ENCODE measurements at regions not wholly inside any gene's neighbourhood (a gene's known extent, or its start where the extent isn't known, plus 50 kb on each side); places are given as distances from the start of the nearest gene placed in this dataset.

DNA sequence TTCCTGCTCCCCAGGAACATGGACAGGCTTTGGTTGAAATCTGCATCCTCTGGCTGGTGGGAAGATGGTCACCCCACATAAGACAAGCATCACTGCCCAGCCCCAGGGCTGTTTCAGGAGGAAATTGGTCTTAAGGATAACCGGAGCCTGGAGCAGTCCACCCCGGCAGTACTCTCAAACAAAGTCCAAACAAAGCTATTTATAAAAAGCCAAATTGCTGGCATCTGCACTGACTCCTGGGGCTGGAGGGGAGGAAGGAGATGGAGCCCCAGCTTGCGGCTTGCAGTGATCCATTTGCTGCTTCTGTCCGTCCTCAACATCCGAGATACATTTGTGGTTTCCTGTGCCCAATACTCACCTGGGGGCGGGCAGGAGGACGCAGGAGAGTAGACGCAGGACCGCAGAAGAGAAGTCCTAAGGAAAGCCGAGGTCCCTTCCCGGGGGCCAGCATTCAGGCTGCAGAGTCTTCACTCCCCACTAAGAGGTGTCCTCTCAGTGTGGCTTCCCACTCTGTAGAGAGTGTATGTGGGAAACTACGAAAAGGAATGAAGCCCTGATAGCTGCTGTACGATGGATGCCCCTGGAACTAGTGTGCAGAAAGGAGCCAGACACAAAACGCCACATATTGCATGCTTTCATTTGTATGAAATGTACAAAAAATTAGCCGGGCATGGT is 107.3 kb upstream of the FGF3 start:
- peak in 3 of 10 donors; percentile 2 to 34 (median 29) for DNase-seq
- intact Hi-C loops (cut with DNase I): no loop called here

DNA sequence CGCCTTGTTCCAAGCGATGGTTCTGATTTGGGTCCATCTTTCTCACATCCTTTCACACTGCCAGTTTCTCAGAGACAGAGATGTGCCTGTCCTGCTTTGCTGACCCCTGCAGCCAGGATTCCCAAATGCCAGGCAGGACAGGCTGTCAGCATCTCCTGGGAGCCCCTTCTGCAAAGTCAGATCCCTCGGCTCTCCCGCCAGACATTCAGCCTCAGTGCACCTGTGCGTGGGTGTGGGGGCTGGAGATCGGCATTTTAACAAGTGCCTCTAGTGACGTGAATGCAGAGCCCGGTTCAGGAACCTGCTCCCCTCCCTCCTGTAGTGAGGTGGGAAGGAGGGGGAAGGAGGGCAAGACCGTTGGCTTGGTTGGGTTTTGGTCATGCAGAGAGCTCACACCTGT is 108.9 kb upstream of the FGF3 start:
- DNase-seq: peak in 2 of 10 donors; percentile 49 to 62
- intact Hi-C loops (cut with DNase I): no loop called here

DNA sequence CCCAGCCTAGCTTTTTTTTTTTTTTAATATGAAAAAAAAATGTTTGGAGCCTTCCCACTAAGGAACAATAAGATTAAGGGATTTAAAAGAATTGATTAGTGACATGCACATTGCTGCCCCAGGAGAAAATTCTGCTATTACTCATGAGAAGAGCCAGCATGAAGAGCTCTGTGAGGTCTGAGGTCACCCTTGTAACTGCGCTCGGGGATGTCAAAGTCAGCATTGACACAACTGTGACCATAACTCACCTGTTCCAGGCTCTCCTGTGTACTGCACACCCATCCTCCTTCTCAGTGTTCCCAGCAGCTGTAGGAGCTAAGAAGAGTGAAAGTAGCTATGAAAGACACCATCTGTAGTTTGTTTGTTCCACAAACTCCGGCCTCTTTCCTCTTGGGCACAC is 109.8 kb upstream of the FGF3 start:
- intact Hi-C loops (cut with DNase I): no loop called here
- no peak for DNase-seq

DNA sequence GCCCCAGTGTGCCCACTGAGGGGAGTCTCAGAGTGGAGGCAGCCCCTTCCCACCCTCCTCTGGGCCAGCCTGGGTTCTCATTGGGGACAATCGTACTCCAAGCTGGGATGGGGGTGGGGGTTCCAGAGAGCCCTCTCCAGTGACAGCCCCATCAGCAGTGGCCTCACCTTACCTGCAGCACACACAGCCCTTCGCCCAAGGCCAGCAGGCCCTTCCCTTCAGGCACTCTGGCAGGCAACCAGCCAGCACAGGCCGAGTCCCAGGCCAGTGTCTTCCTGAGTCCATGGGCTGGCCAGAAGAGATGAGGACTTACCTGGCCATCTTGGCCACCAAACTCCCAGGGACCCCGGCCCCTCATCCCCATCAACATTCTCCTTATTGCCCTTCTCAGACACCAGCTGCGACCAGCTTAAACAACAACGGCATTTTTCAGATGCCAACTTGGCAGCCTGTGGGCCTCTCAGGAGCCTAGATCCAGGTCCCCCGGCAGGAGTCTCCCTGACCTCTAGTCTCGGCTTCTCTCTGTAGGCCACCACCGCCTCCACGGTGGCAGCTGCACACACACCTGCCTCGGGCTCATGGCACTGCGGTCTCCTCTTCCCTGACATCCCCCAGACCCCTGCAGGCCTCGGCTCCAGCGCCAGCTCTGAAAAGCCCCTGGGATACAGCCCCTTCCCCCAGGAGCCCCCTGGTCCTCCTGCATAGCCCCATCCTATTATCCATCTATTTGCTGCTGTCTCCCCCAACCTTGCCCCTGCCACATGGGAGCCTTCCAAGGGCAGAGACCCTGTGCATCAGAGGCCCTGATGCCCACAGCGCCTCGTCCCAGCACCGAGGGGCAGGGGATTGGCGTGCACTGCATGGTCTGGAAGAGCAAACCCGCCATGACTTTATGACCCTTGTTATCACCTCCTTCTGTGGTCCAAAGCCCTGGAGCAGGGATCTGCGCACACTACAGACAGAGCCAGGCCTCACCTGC is 111.2 kb upstream of the FGF3 start:
- DNase-seq: peak in 3 of 10 donors; percentile 22 to 74 (median 65)
- intact Hi-C loops (cut with DNase I): no loop called here

DNA sequence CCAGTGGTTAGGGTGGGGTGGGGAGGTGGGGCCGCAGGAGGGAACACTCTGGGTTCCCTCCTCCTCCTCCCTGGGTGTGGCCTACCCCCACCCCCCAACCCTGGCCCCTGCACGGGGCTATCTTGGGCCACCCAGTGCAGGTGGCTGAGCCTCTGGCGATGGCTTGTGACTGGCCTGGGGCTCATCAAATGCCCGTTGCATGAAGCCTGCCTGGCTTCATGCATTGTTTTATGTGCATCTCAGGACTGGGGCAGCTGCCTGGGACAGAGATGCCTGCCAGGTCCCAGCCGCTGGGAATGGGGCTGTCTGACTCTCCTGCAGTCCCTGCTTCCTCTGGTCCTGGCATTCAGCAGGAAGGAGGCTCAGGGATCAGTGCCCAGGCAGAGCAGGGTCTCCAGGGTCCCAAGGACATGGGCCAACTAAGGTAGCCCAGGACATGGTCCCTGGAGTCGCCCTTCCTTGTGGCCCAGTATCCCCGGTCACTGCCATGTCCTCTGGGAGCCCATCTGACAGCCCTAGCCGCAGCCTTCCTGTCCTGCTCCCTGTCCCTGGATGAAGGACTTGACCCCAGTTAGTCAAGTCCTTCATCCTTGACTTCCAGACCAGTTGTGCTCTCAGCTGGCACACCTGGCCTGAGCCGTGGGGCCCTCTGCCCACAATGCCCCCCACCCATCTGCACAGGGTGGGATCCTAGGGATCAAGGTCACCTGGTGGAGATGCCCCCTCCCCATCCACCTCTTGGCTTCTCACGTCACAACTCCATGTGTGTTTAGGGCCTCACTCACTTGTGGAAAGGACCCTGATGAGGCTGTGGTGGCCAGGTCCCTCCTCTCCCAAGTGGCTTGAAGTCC is 112.1 kb upstream of the FGF3 start:
- intact Hi-C loops (cut with DNase I): no loop called here

DNA sequence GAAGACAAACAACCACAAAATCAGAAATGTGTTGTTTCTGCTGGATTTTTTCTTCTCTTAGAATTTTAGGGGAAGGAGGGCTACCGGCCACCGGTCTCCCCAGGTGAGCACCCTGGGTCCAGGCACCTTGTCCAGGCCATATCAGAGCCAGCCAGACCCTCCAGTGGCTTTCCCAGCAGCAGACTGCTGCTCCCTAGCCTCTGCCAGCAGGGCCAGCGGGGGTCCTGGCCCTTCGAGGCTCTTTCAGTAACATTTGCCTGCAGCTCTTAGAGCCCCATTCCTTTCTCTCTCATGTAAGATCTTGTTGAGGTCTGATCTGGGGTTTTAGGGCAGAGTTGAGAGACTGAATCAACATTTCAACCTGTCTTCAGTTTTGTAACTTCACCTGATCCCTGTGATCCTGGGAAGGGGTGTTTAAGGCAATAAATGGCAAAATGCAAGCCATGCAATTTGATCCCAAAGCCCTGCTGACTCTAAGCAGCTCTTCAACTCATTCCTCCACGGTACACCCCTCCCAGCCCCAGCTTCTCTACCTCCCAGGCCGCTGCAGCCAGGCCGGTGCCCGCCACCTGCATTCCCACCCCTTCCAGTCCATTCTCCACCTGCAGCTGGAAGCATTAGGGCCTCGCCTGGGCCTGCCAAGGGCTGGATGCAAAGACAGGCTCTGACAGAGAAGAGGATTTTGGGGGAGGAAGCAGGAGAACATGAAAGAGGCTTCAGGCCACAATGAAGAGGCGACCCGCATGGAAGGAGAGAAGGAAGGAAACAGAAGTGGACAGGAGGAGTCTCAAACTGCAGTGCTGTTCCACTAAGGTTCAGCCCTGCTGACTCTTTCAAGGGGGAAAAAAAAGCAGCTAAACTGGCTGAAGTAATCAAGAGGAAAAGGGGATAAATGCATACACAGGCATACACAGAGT is 113.0 kb upstream of the FGF3 start:
- DNase-seq: peak in 3 of 10 donors; percentile 4 to 63 (median 55)
- intact Hi-C loops (cut with DNase I): no loop called here

More for the DNA sequence above, 112.1 kb upstream of the FGF3 start:
- DNase-seq: peak in 3 of 10 donors; percentile 5 to 44 (median 35)

DNA sequence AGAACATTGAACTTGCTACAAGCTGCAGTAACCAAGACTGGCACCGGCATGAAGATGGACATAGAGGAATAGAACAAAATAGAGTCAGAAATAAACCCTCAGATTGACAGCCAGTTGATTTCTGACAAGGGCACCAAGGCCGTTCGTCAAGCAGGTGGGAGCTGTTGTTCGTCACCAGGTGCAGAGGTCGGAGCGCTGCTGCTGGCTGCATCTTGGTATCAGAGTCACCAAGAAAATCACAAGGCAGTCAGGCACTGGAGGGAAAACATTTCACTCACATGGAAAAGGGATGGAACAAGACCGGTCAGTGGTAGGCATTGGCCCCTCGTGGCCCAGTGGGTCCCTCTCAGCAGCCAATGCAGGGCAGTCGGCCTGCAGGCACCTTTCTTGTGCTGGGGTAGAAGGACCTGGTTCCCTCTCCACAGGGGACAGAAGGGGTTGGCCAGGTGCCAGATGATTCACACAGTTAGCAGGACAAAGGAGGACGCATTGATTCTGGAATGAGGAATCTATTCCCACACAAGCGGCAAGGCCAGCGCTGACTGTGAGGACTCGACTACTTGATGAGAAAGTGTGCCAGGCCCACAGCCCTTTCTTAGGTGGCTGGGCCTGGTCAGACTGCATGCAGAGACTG is 115.8 kb upstream of the FGF3 start:
- intact Hi-C loops (cut with DNase I): no loop called here
- peak in 2 of 10 donors; percentile 39 to 49 for DNase-seq

DNA sequence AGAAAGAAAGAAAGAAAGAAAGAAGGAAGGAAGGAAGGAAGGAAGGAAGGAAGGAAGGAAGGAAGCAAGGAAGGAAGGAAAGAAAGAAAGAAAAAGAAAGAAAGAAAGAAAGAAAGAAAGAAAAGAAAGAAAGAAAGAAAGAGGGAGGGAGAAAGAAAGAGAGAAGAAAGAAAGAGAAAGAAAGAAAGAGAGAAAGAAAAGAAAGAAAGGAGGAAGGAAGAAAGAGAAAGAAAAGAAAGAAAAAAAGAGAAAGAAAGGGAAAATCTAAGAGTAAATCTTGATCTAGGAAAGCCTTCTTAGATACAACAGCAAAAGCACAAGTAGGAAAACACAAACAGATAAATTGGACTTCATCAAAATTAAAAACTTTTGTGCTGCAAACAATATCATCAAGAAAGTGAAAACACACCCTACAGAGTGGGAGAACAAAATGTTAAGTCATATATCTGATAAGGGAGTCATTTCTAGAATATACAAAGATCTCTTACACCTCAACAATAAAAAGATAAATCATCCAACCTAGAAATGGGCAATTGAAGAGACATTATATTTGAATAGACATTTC is 116.8 kb upstream of the FGF3 start:
- intact Hi-C loops (cut with DNase I): no loop called here
- no peak for DNase-seq

DNA sequence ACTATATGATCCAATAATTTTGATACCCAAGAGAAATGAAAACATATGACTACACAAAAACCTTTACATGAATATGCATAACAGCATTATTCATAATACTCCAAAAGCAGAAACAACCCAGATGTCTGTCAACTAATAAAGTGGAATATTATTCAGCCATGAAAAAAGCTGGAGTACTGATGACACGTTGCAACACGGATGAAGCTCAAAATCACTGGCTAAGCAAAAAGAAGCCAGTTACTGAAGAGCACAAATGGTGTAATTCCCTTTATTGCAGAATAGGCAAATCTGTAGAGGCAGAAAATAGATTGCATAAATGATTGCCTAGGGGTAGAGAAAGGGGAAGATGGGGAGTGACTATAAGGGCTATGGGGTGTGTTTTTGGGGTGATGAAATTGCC is 117.6 kb upstream of the FGF3 start:
- no peak for DNase-seq
- intact Hi-C loops (cut with DNase I): no loop called here

DNA sequence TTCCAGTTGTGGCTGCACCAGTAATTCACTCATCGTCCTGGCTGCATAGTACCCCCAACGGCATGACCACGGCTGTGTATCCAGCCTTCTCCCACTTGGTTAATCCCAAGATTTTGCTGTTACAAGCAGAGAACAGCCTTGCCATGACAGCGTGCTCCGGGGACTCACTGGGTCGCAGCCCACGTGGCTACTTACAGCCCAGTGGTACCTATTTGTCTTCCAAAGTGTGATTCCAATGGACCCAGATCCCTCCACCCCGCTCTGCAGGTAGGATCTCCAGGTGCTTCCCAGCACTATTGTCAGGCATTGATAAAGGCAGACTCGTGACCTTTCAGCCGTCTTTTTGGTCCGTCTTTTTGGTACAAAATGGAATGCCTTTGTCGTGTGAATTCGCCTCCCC is 119.0 kb upstream of the FGF3 start:
- intact Hi-C loops (cut with DNase I): no loop called here
- no peak for DNase-seq

DNA sequence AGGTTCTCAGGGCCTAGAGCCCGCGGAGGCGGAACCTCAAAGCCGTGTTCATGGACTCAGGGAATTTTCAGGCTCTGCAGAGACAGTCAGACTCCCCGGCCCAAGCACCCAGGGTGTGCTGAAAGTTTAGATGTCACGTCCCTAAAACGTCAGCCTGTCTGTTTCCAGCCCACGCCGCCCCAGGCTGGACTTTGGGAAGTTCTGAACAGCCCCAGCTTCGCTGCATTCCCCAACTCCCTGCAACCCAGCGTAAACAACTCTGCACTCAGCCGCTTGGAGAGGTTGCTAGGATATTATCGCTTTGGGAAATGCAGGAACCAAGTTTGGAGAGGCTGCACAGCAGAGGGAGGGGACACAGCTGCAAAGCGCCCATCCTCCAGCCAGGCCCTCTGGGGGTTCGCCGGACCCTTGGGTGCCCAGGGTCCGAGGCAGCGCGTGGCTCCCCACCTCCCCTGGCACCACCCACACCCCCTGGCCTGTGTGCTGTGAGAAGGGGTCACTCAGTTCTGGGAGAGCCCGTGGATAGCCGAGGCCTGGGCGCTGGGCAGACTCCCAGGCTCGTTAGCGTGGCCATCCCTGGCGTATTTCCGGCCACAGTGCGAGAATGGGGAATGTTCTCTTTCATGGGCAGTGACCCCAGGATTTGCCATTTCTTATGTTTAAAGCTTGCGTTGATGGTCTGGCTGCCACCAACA is 120.5 kb upstream of the FGF3 start:
- DNase-seq: peak in 2 of 10 donors; percentile 48 to 67
- intact Hi-C loops (cut with DNase I): no loop called here

DNA sequence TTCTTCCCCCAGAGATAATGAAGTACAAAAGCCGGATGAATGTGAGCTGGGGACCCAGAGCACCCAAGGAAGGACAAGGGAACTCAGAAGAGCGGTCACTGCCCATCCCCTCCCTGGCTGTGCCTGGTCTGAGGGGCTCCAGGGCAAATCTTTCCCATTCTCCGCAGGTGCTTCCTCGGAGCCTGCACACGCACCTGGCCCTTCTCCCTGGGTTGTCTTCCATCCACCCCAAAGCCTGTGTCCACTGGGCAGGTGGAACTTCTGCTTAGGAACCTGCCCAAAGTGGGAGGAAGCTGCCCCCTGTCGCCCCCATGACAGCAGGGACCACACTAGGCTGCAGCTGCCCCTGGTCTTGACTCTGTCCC is 121.0 kb upstream of the FGF3 start:
- intact Hi-C loops (cut with DNase I): no loop called here
- DNase-seq: peak in 1 of 10 donors; percentile 48

DNA sequence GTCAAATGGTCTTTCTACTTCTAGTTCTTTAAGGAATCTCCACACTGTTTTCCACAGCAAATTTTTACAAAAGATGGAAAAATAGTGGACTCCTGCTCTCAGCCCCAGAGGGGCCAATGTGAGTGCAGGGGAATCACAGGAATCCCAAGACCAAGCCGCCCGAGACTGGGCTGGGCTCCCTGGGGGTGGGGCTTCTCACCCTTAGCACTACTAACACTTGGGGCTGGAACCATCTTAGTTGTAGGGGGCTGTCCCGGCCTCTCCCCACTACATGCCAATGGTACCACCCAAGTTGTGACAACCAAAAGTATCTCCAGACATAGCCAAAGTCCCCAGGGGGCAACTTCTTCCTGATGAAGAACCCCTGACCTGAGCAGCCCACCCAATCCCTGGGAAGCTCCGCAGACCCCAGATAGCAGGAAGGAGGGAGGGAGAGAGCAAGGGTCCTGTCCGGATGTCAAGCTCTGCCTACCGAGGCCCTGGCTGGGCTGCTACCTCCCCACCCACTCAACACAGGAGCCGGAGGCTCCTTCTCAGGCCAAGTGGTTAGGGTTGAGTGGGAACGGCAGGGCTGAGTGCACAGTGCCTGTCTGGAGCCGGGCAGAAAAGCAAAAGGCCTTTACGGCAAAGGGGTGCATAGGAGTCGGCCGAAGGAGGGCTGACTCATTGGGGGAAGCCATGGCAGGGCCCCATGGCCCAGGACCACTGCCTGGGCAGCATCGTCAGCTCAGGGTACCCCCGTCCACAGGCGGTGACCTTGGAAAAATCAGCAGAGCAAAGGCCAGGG is 122.5 kb upstream of the FGF3 start:
- intact Hi-C loops (cut with DNase I): no loop called here
- peak in 1 of 10 donors; percentile 57 for DNase-seq

DNA sequence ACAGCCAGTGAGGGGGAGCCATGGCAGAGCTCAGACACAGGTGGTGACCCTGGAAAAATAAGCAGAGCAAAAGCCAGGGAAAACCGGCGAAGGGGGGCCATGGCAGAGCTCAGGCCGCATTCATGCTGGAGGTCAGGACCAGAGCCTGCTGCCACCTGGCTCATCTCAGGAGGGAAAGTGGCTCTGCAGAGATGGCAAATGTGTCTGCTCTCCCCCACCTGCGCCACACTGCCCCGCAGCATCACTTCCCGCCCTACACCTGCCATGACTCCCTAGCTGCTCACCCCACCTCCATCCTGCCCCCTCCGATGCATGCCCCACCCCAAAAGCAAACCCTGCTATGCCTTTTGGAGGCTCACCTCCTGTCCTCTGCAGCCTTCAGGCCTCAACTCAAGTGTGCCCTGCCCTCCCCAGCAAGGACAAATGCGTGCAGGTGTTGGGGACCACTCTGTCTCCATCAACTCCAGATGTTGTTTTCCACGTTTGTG is 123.2 kb upstream of the FGF3 start:
- peak in 2 of 10 donors; percentile 64 to 75 for DNase-seq
- intact Hi-C loops (cut with DNase I): no loop called here

DNA sequence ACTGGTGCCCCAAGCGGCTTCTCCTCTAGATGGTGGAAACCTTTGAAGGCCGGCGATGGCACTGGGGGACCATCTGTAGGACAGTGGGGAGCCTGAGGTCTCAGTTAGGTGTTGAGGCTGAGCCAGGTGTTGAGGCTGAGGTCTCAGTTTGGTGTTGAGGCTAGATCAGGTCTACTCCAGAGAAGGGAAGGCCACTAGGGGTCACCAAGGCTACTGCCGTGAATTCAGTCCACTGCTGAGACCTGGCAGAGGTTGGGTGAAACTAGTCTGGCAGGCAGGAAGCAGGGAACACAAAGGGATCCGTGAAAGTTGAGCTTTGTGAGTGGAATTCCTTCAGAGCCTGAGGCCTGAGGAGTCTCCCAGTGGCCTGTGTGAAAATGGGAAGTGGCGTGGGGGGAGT is 123.8 kb upstream of the FGF3 start:
- intact Hi-C loops (cut with DNase I): no loop called here
- DNase-seq: peak in 2 of 10 donors; percentile 32

DNA sequence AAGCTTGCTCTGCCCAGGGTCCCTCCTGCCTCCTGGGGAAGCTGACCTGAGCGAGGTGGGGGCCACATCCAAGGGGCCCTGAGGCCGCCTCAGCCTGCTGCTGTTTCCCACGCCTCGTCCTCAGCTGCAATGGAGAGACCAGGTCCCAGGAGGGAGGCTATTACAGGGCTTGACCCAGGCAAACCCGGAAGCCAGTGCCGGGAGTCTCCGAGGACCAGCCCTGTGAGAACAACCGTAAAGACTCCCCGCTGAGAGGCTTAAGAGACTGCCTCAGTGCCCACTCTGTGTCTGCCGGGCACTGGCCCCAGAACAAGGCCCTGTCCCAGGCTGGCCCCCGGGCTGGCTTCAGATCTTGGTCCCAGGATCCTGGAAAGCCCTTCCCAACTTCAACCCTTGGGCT is 124.3 kb upstream of the FGF3 start:
- peak in 2 of 10 donors; percentile 66 to 74 for DNase-seq
- intact Hi-C loops (cut with DNase I): no loop called here

DNA sequence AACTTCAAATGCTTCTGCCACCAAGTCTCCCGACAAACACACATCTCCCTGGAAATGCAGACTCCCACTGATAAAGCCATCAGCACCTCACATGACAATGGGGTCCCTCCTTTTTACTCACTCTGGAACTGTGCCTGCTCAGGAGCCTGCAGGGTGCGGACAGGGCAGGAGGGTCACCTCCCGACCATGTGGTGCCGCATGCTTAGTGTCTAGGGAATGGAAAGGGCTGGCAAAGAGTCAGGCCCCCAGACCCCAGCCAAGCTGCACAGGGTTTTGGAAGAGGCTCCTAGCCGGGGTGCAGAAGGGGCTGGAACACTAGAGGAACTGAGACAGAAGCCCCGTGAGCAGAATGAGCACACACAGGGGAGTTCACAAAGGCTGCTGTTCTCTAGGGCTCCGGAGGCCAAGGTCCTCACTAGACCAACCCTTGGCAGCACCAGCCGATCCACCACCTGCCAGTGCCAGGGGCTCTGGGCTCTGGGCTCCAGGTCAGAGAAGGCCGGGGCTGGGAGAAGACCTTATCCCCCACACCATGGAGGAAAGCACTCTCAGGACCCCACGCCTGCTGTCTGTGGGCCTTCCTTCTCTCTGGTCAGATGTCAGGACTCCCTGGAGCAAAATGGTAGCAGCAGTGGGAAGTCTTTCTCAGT is 125.1 kb upstream of the FGF3 start:
- DNase-seq: peak in 2 of 10 donors; percentile 44 to 60
- intact Hi-C loops (cut with DNase I): no loop called here

Measured in posterior cingulate gyrus (tissue), 11 donors.